Ovary (tissue), 7 donors: ENCODE measurements at regions not wholly inside any gene's neighbourhood (a gene's known extent, or its start where the extent isn't known, plus 50 kb on each side); places are given as distances from the start of the nearest gene placed in this dataset.
"Not testable (repeated sequence)": the region's sequence is repeated elsewhere in the genome, so short reads cannot be mapped to it uniquely, and the experiment has no call there.

ENCODE experiments used
- DNase-seq, 5 donors: peaks; one replicate each; pipeline ENCODE4 v3.0.0-alpha.2; 2019 to 2020
- H3K27ac ChIP-seq, 2 donors: fragments of 200-600 bp; one replicate each; pipeline versions ENCODE4 v1.5.1 to v1.8.0; 2019 to 2022
- H3K27me3 ChIP-seq: fragments of 200-600 bp; one replicate; pipeline ENCODE4 v1.8.0; 2022
- H3K36me3 ChIP-seq: fragments of 200-600 bp; sonication (generic); one replicate; pipeline ENCODE4 v1.5.1; 2019
- H3K4me1 ChIP-seq: one replicate; pipeline ENCODE4 v1.8.1; 2013; ENCODE audit warnings: mild to moderate bottlenecking, moderate library complexity; ENCODE audit not compliant: insufficient read depth
- H3K4me3 ChIP-seq: fragments of 200-600 bp; sonication (generic); one replicate; pipeline ENCODE4 v1.5.1; 2017
- H3K9me3 ChIP-seq, 2 donors: fragments of 200-600 bp in 1 of 2; sonication (generic) in 1 of 2; one replicate each; pipeline versions ENCODE4 v1.5.1 to v1.8.1; 2013 to 2019; ENCODE audit warnings: mild to moderate bottlenecking in 1 of 2, moderate library complexity in 1 of 2
- CTCF ChIP-seq, 3 donors: fragments of 450-650 bp in 2 of 3; fragments of 200-600 bp in 1 of 3; IDR thresholded peaks; one replicate each; pipeline versions ENCODE4 v1.5.1 to v1.8.0; 2016 to 2022; ENCODE audit warnings: antibody characterized with exemption in 3 of 3, mild to moderate bottlenecking in 1 of 3
- EP300 ChIP-seq: sonication (generic); formaldehyde crosslinking; IDR thresholded peaks from one replicate; pipeline ENCODE4 v1.6.1; 2017; ENCODE audit warnings: antibody characterized with exemption
- POLR2A ChIP-seq: fragments of 450-650 bp; IDR thresholded peaks from one replicate; pipeline ENCODE4 v1.6.1; 2017; ENCODE audit warnings: antibody characterized with exemption, mild to moderate bottlenecking, moderate library complexity
- WGBS, 3 donors: extraction: QIAGEN DNeasy Blood & Tissue Kit in 1 of 3; methylation state at CpG; one replicate each; pipeline versions ENCODE4 v1.1.5 to v1.1.7; 2013 to 2017; 5-methylcytosine and 5-hydroxymethylcytosine counted together
- intact Hi-C, 4 donors: fragments of 100-400 bp; cut with DNase I; formaldehyde crosslinking; loops; one replicate each; pipeline versions ENCODE4 v1.11.0 to v1.15.1; 2022 to 2023
- donor health status: DM: no; HTN: no; CAD: no; lungs with moderate emphysema.
- donor health status: DM: no; HTN: no; CAD: no.
- donor health status: Bipolar disorder and iron deficiency.
- donor health status: DM: no; HTN: no; CAD: no.
- donor health status: DM: yes; HTN: yes; CAD: no.

DNA sequence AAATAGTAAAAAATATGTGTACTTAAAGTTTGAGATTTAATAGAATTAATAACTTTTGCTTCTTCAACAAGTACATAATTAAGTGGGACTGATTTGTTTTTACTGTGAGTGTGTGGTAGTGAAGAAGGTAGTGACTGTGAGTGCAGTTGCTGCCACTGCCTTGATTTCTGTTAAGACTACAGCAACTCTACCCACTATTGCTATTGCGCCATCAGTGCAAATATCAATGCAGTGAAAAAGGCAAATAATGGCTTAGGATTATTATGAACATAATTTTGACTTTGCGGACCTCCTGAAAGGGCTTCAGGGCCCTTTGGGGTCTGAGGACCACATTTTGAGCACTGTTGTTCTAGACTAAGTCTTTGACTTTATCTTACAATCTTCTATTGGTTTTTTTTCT lies 112.0 kb upstream of the PITX1 start:
- TF ChIP-seq CTCF (IDR thresholded peaks at IDR 0.05) (no peak), EP300 (no peak)

DNA sequence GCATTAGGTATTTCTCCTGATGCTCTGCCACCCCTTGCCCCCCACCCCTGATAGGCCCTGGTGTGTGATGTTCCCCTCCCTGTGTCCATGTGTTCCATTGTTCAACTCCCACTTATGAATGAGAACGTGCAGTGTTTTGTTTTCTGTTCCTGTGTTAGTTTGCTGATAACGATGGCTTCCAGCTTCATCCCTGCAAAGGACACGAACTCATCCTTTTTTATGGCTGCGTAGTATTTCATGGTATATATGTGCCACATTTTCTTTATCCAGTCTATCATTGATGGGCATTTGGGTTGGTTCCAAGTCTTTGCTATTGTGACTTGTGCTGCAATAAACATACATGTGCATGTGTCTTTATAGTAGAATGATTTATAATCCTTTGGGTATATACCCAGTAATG lies 109.7 kb upstream of the PITX1 start:
- intact Hi-C loops, H3K27me3 ChIP-seq, H3K4me3 ChIP-seq, DNase-seq, H3K27ac ChIP-seq, H3K36me3 ChIP-seq, H3K4me1 ChIP-seq, H3K9me3 ChIP-seq: not testable (repeated sequence)
- 53 to 61% (median 54%) methylated on average over 4 of the region's 4 CpGs for WGBS, 3 donors

More for the DNA sequence above, 112.0 kb upstream of the PITX1 start:
- H3K4me3 ChIP-seq, result no peak overlapping the region
- H3K36me3 ChIP-seq, result no peaks in the 10 kb centered on the region
- H3K27me3 ChIP-seq, result no peaks in the 10 kb centered on the region
- no peak overlapping the region for H3K27ac ChIP-seq
- H3K4me1 ChIP-seq, result no peaks in the 10 kb centered on the region
- no peaks in the 10 kb centered on the region for H3K9me3 ChIP-seq
- intact Hi-C loops, result no loop called here
- 95 to 97% (median 95%) methylated on average over 2 of the region's 2 CpGs for WGBS, 3 donors
- DNase-seq, result no peak

GRCh38 chr5:135141303-135142268 lies 107.6 kb upstream of the PITX1 start:
- no peaks in the 10 kb centered on the region for H3K36me3 ChIP-seq
- intact Hi-C loops, result no loop called here
- no peak for DNase-seq
- no peak overlapping the region for H3K4me3 ChIP-seq
- H3K27ac ChIP-seq, result no peak overlapping the region
- no peaks in the 10 kb centered on the region for H3K4me1 ChIP-seq
- TF ChIP-seq POLR2A (no peak), EP300 (no peak), CTCF (IDR thresholded peaks at IDR 0.05) (no peak)
- WGBS, 3 donors, result 88 to 90% (median 90%) methylated on average over 13 of the region's 13 CpGs
- H3K27me3 ChIP-seq, result no peaks in the 10 kb centered on the region
- H3K9me3 ChIP-seq, result no peaks in the 10 kb centered on the region

GRCh38 chr5:135140446-135141204 lies 106.6 kb upstream of the PITX1 start:
- intact Hi-C loops, result no loop called here
- WGBS, 3 donors, result 81 to 89% (median 85%) methylated on average over 8 to 9 of the region's 9 CpGs

DNA sequence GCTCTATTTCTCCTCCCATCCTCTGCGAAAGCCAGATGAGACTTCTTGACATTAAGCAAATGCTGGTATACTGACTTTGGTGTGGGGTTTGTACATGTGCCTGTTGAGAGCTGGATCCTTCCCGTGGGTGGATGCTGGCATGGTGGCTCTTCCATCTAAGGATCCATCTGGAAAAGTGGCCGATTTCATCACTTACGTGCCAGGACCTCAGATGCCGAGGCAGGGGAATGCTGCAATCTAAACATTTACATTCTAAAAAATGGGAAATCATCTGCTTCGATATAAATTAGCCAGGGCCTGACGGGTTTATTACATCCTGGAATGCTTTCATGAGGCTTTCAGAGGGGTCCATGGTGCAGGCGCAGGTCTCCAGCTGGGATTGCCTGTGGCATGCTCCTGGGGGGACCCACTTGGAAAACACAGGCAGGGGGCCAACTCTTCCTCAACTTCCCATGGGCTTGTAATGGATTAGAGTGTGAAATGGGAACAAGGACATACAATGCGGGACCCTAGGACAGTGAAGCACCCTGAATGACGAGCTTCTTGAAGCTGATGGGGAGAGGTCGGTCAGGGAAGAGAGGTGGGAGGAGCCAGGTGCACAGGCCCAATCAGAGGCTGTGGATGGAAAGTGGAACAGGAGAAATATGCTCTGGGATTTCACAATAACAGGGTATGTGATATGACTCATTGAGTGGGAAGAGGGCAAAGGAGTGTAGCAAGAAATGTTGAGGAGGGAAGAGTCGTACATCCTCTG lies 105.5 kb upstream of the PITX1 start:
- Histone ChIP-seq H3K9me3 (no peaks in the 10 kb centered on the region), H3K4me1 (no peaks in the 10 kb centered on the region), H3K27ac (no peak overlapping the region), H3K36me3 (no peaks in the 10 kb centered on the region), H3K4me3 (no peak overlapping the region), H3K27me3 (no peaks in the 10 kb centered on the region)
- intact Hi-C loops, result no loop called here
- DNase-seq, result no peak
- WGBS, 3 donors, result 38 to 43% (median 38%) methylated on average over 12 of the region's 12 CpGs
- TF ChIP-seq EP300, result no peak
- TF ChIP-seq CTCF (IDR thresholded peaks at IDR 0.05), result no peak
- no peak for TF ChIP-seq POLR2A

More at GRCh38 chr5:135140446-135141204, 106.6 kb upstream of the PITX1 start:
- no peaks in the 10 kb centered on the region for H3K27me3 ChIP-seq
- H3K36me3 ChIP-seq, result no peaks in the 10 kb centered on the region
- H3K4me3 ChIP-seq, result no peak overlapping the region
- H3K9me3 ChIP-seq, result no peaks in the 10 kb centered on the region
- no peak for TF ChIP-seq POLR2A
- no peak overlapping the region for H3K27ac ChIP-seq
- no peak for DNase-seq
- H3K4me1 ChIP-seq, result no peaks in the 10 kb centered on the region
